ENCODE measurements at regions not wholly inside any gene's neighbourhood (a gene's known extent, or its start where the extent isn't known, plus 50 kb on each side); places are given as distances from the start of the nearest gene placed in this dataset.

- TF ChIP-seq, protein P1, sequence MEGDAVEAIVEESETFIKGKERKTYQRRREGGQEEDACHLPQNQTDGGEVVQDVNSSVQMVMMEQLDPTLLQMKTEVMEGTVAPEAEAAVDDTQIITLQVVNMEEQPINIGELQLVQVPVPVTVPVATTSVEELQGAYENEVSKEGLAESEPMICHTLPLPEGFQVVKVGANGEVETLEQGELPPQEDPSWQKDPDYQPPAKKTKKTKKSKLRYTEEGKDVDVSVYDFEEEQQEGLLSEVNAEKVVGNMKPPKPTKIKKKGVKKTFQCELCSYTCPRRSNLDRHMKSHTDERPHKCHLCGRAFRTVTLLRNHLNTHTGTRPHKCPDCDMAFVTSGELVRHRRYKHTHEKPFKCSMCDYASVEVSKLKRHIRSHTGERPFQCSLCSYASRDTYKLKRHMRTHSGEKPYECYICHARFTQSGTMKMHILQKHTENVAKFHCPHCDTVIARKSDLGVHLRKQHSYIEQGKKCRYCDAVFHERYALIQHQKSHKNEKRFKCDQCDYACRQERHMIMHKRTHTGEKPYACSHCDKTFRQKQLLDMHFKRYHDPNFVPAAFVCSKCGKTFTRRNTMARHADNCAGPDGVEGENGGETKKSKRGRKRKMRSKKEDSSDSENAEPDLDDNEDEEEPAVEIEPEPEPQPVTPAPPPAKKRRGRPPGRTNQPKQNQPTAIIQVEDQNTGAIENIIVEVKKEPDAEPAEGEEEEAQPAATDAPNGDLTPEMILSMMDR (IDR thresholded peaks at IDR 0.05): no peak
- no peak for TF ChIP-seq POLR2A (IDR thresholded peaks at IDR 0.05)
- TF ChIP-seq EP300 (IDR thresholded peaks at IDR 0.05): no peak
- no peak for TF ChIP-seq POLR2AphosphoS5 (IDR thresholded peaks at IDR 0.05)
Measured at GRCh38 chr2:52703004-52703403, 1064.6 kb upstream of the CHAC2 start.
